Type B pancreatic cell (in vitro differentiated cells): ENCODE measurements at regions not wholly inside any gene's neighbourhood (a gene's known extent, or its start where the extent isn't known, plus 50 kb on each side); places are given as distances from the start of the nearest gene placed in this dataset.

ENCODE experiments used
- DNase-seq: peaks from one replicate; pipeline ENCODE4 v3.0.0; 2021; ENCODE audit warnings: mixed read lengths; ENCODE audit not compliant: unreplicated experiment; ENCODE audit errors: extremely low spot score
- H3K27ac Mint-ChIP-seq: 2 replicates; pipeline ENCODE4 v1.8.0; 2021; ENCODE audit warnings: mild to moderate bottlenecking, mixed read lengths
- H3K27me3 Mint-ChIP-seq: 2 replicates; pipeline ENCODE4 v1.8.0; 2021; ENCODE audit warnings: mixed read lengths
- H3K36me3 Mint-ChIP-seq: 2 replicates; pipeline ENCODE4 v1.8.0; 2021; ENCODE audit warnings: mixed read lengths
- H3K4me1 Mint-ChIP-seq: one replicate; pipeline ENCODE4 v1.8.0; 2021; ENCODE audit warnings: mixed read lengths; ENCODE audit not compliant: unreplicated experiment
- H3K4me3 Mint-ChIP-seq: 2 replicates; pipeline ENCODE4 v1.8.0; 2021; ENCODE audit warnings: mild to moderate bottlenecking, mixed read lengths
- H3K9me3 Mint-ChIP-seq: 2 replicates; pipeline ENCODE4 v1.8.0; 2021; ENCODE audit warnings: mixed read lengths
- CTCF ChIP-seq: fragments of 200-600 bp; sonication (generic); conservative IDR thresholded peaks from 2 replicates; pipeline ENCODE4 v1.5.0; 2021; ENCODE audit warnings: antibody characterized with exemption, mild to moderate bottlenecking

- no peak for DNase-seq
- H3K9me3 Mint-ChIP-seq, result no peaks in the 10 kb centered on the region
- H3K4me1 Mint-ChIP-seq, result peaks cover 11% of the 10 kb centered on the region
- TF ChIP-seq CTCF, result no peak
- H3K4me3 Mint-ChIP-seq, result no peak overlapping the region
- H3K27me3 Mint-ChIP-seq, result peaks cover 18% of the 10 kb centered on the region
- H3K27ac Mint-ChIP-seq, result no peak overlapping the region
- H3K36me3 Mint-ChIP-seq, result no peaks in the 10 kb centered on the region
Observed at GRCh38 chr14:98204139-98204538, 1067.9 kb downstream of the BCL11B start.

- H3K4me1 Mint-ChIP-seq, result peaks cover 17% of the 10 kb centered on the region
- DNase-seq, result no peak
- H3K4me3 Mint-ChIP-seq, result no peak overlapping the region
- TF ChIP-seq CTCF, result no peak
- H3K9me3 Mint-ChIP-seq, result no peaks in the 10 kb centered on the region
- no peaks in the 10 kb centered on the region for H3K36me3 Mint-ChIP-seq
- peaks cover 23% of the 10 kb centered on the region for H3K27me3 Mint-ChIP-seq
- H3K27ac Mint-ChIP-seq, result no peak overlapping the region
Observed at GRCh38 chr14:98207415-98207814, 1064.6 kb downstream of the BCL11B start.

- Mint-ChIP-seq H3K9me3 (no peaks in the 10 kb centered on the region), H3K4me1 (peaks cover 17% of the 10 kb centered on the region), H3K27me3 (peaks cover 22% of the 10 kb centered on the region), H3K27ac (no peak overlapping the region), H3K36me3 (no peaks in the 10 kb centered on the region), H3K4me3 (no peak overlapping the region)
- TF ChIP-seq CTCF, result no peak
- no peak for DNase-seq
Observed at GRCh38 chr14:98208211-98208611, 1063.8 kb downstream of the BCL11B start.

- no peak overlapping the region for H3K4me3 Mint-ChIP-seq
- H3K9me3 Mint-ChIP-seq, result no peaks in the 10 kb centered on the region
- DNase-seq, result no peak
- H3K27me3 Mint-ChIP-seq, result peaks cover 22% of the 10 kb centered on the region
- H3K36me3 Mint-ChIP-seq, result no peaks in the 10 kb centered on the region
- peaks cover 15% of the 10 kb centered on the region for H3K4me1 Mint-ChIP-seq
- no peak overlapping the region for H3K27ac Mint-ChIP-seq
- TF ChIP-seq CTCF, result peak; percentile 37
Observed at GRCh38 chr14:98208943-98209342, 1063.1 kb downstream of the BCL11B start.

GRCh38 chr14:98210045-98210672 lies 1061.8 kb downstream of the BCL11B start:
- H3K27me3 Mint-ChIP-seq, result peaks cover 27% of the 10 kb centered on the region
- H3K9me3 Mint-ChIP-seq, result no peaks in the 10 kb centered on the region
- no peak for TF ChIP-seq CTCF
- no peak for DNase-seq
- no peaks in the 10 kb centered on the region for H3K36me3 Mint-ChIP-seq
- H3K27ac Mint-ChIP-seq, result no peak overlapping the region
- H3K4me1 Mint-ChIP-seq, result peaks cover 6% of the 10 kb centered on the region
- H3K4me3 Mint-ChIP-seq, result no peak overlapping the region

GRCh38 chr14:98217530-98217929 lies 1054.5 kb downstream of the BCL11B start:
- no peak for TF ChIP-seq CTCF
- no peaks in the 10 kb centered on the region for H3K36me3 Mint-ChIP-seq
- no peaks in the 10 kb centered on the region for H3K4me1 Mint-ChIP-seq
- H3K27ac Mint-ChIP-seq, result no peak overlapping the region
- no peak for DNase-seq
- no peaks in the 10 kb centered on the region for H3K9me3 Mint-ChIP-seq
- H3K4me3 Mint-ChIP-seq, result no peak overlapping the region
- peaks cover 16% of the 10 kb centered on the region for H3K27me3 Mint-ChIP-seq
